KMS-11 (cell line): ENCODE measurements at regions not wholly inside any gene's neighbourhood (a gene's known extent, or its start where the extent isn't known, plus 50 kb on each side); places are given as distances from the start of the nearest gene placed in this dataset.

ENCODE experiments used
- H2AFZ ChIP-seq: fragments of 200-600 bp; sonication (generic); 2 replicates; pipeline ENCODE4 v1.6.1; 2016; ENCODE audit warnings: antibody characterized with exemption, mixed run types, low read depth
- H3K27ac ChIP-seq: fragments of 200-600 bp; sonication (generic); 2 replicates; pipeline ENCODE4 v1.6.1; 2016; ENCODE audit warnings: mild to moderate bottlenecking, mixed run types
- H3K27me3 ChIP-seq: fragments of 200-600 bp; sonication (generic); 2 replicates; pipeline ENCODE4 v1.6.1; 2017; ENCODE audit warnings: mild to moderate bottlenecking, low read depth, mixed run types, moderate library complexity; ENCODE audit not compliant: insufficient read depth
- H3K36me3 ChIP-seq: fragments of 200-600 bp; sonication (generic); 2 replicates; pipeline ENCODE4 v1.6.1; 2017; ENCODE audit warnings: mild to moderate bottlenecking, mixed run types; ENCODE audit not compliant: insufficient read depth
- H3K4me1 ChIP-seq: fragments of 200-600 bp; sonication (generic); 2 replicates; pipeline ENCODE4 v1.6.1; 2016; ENCODE audit warnings: mild to moderate bottlenecking, low read depth, mixed run types; ENCODE audit not compliant: poor library complexity, severe bottlenecking
- H3K4me2 ChIP-seq: fragments of 200-600 bp; sonication (generic); 2 replicates; pipeline ENCODE4 v1.7.0; 2016; ENCODE audit warnings: mild to moderate bottlenecking, mixed run types
- H3K4me3 ChIP-seq: fragments of 200-600 bp; sonication (generic); IDR thresholded peaks from 2 replicates; pipeline ENCODE4 v1.6.1; 2017; ENCODE audit warnings: low read depth, low read length, mixed read lengths; ENCODE audit not compliant: insufficient read depth
- H3K79me2 ChIP-seq: fragments of 200-600 bp; sonication (generic); 2 replicates; pipeline ENCODE4 v1.6.1; 2016; ENCODE audit warnings: low read depth, mixed run types; ENCODE audit not compliant: insufficient read depth
- H3K9ac ChIP-seq: fragments of 200-600 bp; sonication (generic); 2 replicates; pipeline ENCODE4 v1.6.1; 2016; ENCODE audit warnings: mild to moderate bottlenecking, mixed run types
- H4K20me1 ChIP-seq: fragments of 200-600 bp; sonication (generic); 2 replicates; pipeline ENCODE4 v1.6.1; 2016; ENCODE audit warnings: mild to moderate bottlenecking, mixed run types; ENCODE audit not compliant: insufficient read depth
- TF ChIP-seq, protein P1 (sequence below): fragments of 200-600 bp; sonication (generic); conservative IDR thresholded peaks from 2 replicates; pipeline ENCODE4 v1.6.1; 2017; ENCODE audit warnings: low read depth, mild to moderate bottlenecking, antibody characterized with exemption, low read length, moderate library complexity, mixed read lengths

DNA sequence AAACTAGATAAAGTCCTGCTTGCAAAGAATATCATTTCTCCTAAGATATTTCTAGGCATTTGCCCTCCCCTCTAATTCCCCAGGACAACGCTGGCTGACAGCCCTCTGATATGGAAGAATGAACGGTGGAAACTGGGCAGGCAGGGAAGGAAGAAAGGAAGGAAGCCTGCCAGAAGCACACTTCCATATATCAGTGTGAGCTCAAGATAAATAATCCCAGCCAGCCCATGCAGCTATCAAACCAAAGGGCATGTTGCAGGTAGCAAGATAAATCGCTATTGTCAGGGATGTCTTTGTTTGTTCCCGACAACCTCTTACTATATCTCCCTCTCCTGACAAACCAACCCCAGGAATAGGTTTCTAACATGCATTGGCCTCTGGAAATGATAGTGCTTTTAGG lies 412.8 kb downstream of the HNRNPD start:
- Histone ChIP-seq H2AFZ (no peak overlapping the region), H3K4me2 (no peak overlapping the region), H3K9ac (no peak overlapping the region), H3K27me3 (no peaks in the 10 kb centered on the region), H3K36me3 (no peaks in the 10 kb centered on the region), H3K4me3 (no peak overlapping the region), H3K27ac (no peak overlapping the region), H4K20me1 (no peaks in the 10 kb centered on the region), H3K4me1 (peaks cover 51% of the 10 kb centered on the region), H3K79me2 (no peaks in the 10 kb centered on the region)
- TF ChIP-seq, protein P1, sequence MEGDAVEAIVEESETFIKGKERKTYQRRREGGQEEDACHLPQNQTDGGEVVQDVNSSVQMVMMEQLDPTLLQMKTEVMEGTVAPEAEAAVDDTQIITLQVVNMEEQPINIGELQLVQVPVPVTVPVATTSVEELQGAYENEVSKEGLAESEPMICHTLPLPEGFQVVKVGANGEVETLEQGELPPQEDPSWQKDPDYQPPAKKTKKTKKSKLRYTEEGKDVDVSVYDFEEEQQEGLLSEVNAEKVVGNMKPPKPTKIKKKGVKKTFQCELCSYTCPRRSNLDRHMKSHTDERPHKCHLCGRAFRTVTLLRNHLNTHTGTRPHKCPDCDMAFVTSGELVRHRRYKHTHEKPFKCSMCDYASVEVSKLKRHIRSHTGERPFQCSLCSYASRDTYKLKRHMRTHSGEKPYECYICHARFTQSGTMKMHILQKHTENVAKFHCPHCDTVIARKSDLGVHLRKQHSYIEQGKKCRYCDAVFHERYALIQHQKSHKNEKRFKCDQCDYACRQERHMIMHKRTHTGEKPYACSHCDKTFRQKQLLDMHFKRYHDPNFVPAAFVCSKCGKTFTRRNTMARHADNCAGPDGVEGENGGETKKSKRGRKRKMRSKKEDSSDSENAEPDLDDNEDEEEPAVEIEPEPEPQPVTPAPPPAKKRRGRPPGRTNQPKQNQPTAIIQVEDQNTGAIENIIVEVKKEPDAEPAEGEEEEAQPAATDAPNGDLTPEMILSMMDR, result no peak

DNA sequence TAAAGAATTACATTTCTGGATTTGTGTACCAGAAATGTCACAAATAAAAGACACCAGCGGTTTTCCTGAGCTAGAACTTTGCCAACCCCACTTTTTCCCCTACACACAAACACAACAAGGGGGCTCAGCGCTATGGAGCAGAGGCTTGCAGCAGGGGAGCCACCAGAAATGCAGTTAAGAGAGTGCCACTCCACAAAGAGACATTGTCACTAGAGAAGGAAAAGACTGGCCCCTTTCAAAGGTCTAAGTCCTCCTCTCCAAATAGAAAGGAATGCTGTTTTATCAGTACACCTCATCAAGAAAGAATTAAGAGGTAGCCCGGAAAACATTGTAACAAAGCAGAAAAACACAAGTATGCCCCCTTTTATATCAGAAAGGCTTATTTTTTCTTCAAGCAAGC lies 419.5 kb downstream of the HNRNPD start:
- no peak overlapping the region for H2AFZ ChIP-seq
- no peaks in the 10 kb centered on the region for H3K36me3 ChIP-seq
- no peak overlapping the region for H3K4me2 ChIP-seq
- H3K9ac ChIP-seq, result no peak overlapping the region
- H3K27me3 ChIP-seq, result no peaks in the 10 kb centered on the region
- H4K20me1 ChIP-seq, result no peaks in the 10 kb centered on the region
- H3K4me1 ChIP-seq, result no peaks in the 10 kb centered on the region
- no peaks in the 10 kb centered on the region for H3K79me2 ChIP-seq
- H3K27ac ChIP-seq, result no peak overlapping the region
- TF ChIP-seq, protein P1, result no peak
- H3K4me3 ChIP-seq, result no peak overlapping the region

DNA sequence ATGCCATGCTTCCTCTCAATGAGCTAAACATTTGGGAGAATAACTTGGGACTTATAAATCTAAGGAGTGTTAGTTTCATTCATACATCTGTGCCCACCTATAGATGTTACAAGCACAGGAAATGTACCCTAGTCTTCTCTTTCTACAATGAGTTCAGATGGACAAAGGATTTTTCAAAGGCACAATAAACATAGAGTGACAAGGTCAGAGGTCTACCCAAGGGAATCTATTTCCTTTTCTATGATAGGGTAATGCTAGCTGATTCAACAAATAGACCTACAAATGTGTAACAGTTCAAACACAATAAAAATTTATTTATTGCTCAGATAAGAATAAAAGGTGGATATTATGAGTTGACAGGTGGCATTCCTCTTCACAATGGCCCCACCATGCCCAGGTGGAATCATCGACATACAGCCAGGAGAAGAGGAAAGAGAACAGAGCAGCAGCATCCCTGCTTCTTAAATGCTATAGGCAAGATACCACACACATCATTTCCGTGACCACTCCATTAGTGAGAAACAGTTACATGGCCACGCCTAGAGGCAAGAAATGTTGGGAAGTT lies 421.8 kb downstream of the HNRNPD start:
- no peak overlapping the region for H3K9ac ChIP-seq
- no peaks in the 10 kb centered on the region for H3K27me3 ChIP-seq
- H3K79me2 ChIP-seq, result no peaks in the 10 kb centered on the region
- H3K27ac ChIP-seq, result no peak overlapping the region
- H4K20me1 ChIP-seq, result no peaks in the 10 kb centered on the region
- no peak overlapping the region for H3K4me3 ChIP-seq
- H3K36me3 ChIP-seq, result no peaks in the 10 kb centered on the region
- H2AFZ ChIP-seq, result no peak overlapping the region
- H3K4me1 ChIP-seq, result no peaks in the 10 kb centered on the region
- no peak overlapping the region for H3K4me2 ChIP-seq
- TF ChIP-seq, protein P1, result no peak

DNA sequence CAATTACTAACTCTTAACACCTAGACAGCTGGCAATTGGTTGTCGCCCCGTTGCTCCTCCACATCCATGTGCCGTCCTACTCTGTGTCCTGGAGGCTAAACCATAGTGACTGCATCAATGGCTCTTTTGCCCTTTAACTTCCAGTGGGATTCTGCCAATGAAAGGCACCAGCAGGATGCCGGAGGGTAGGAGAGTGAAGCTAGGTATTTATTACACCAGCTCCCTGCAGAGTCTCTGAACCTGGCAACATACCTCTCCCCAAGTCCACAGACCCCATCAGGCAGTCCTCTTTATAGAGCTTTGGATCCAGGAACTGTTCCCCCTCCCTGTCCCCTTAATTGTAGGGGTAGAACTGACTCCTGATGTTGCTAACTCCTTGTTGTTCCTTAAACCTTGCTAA lies 426.8 kb downstream of the HNRNPD start:
- Histone ChIP-seq H3K4me3 (no peak overlapping the region), H2AFZ (no peak overlapping the region)
- TF ChIP-seq, protein P1, result no peak

More for the DNA sequence above, 426.8 kb downstream of the HNRNPD start:
- H3K36me3 ChIP-seq, result no peaks in the 10 kb centered on the region
- no peaks in the 10 kb centered on the region for H4K20me1 ChIP-seq
- no peak overlapping the region for H3K4me2 ChIP-seq
- no peaks in the 10 kb centered on the region for H3K27me3 ChIP-seq
- no peaks in the 10 kb centered on the region for H3K4me1 ChIP-seq
- no peak overlapping the region for H3K9ac ChIP-seq
- H3K79me2 ChIP-seq, result no peaks in the 10 kb centered on the region
- H3K27ac ChIP-seq, result no peak overlapping the region
